ENCODE measurements at regions not wholly inside any gene's neighbourhood (a gene's known extent, or its start where the extent isn't known, plus 50 kb on each side); places are given as distances from the start of the nearest gene placed in this dataset.

DNA sequence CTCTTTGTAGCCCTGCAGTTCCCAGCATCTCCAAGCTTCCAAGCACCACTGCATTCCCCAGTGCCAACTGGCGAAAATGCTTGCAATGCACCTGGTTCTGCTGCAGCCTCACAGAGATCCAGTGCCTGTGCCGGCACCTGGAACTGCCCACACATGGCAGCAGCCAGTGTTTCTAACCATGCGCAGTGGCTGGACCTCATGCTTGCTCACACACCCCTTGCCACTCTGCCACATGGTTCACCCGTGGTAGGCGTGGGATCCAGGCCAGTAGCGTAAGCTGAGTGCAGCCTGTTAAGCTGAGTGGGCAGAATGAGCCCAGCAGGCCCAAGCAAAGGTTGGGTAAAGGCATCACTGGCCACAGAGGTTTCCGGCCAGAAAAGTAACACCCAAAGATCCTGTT lies 214.1 kb upstream of the VLDLR start:
- no peak overlapping the region for H3K27ac ChIP-seq
- TF ChIP-seq CTCF (IDR thresholded peaks at IDR 0.05) = no peak
- TF ChIP-seq ZFX (IDR thresholded peaks at IDR 0.05; ENCODE audit: borderline replicate concordance) = no peak

- TF ChIP-seq CTCF (IDR thresholded peaks at IDR 0.05) = no peak
- no peak for TF ChIP-seq ZFX (IDR thresholded peaks at IDR 0.05; ENCODE audit: borderline replicate concordance)
- H3K27ac ChIP-seq = no peak overlapping the region
Observed at GRCh38 chr9:2411459-2412215, 209.9 kb upstream of the VLDLR start.

DNA sequence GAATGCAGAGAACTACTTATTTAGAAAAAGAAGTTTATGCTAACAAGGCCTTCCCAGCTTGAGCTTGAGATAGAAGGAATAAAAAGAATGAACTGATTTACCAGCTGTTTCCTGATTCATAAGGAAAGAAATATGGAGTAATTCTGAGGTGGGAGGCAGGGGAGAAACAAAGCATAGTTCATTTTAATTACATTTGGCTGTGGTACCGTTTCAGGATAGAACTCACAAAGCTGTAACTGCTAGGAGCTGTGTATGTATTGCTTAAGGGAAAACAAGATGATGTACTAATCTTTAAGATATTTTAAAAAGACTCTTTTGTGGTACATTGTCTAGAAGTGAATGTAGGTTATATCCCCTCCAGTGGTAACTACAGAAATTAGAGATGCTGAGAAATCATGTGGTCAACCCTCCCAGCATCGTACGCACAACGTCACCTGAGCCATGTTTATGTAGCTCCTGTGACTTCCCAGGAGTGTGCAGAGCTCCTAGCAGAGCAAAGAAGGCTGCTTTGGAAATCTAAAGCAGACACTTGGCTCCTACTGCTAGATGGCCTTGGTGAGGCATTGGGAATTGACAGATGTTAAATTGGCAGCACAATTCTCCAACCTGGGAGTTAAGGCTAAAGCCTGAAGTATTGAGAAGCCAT lies 208.3 kb upstream of the VLDLR start:
- no peak for TF ChIP-seq CTCF (IDR thresholded peaks at IDR 0.05)
- TF ChIP-seq ZFX (IDR thresholded peaks at IDR 0.05; ENCODE audit: borderline replicate concordance) = no peak
- H3K27ac ChIP-seq = no peak overlapping the region

GRCh38 chr9:2414465-2414864 lies 207.1 kb upstream of the VLDLR start:
- TF ChIP-seq ZFX (IDR thresholded peaks at IDR 0.05; ENCODE audit: borderline replicate concordance) (no peak), CTCF (IDR thresholded peaks at IDR 0.05) (no peak)

GRCh38 chr9:2415326-2415725 lies 206.3 kb upstream of the VLDLR start:
- TF ChIP-seq CTCF (IDR thresholded peaks at IDR 0.05) (no peak), ZFX (IDR thresholded peaks at IDR 0.05; ENCODE audit: borderline replicate concordance) (no peak)
- H3K27ac ChIP-seq = no peak overlapping the region

More at GRCh38 chr9:2414465-2414864, 207.1 kb upstream of the VLDLR start:
- H3K27ac ChIP-seq = no peak overlapping the region

- no peak for TF ChIP-seq ZFX (IDR thresholded peaks at IDR 0.05; ENCODE audit: borderline replicate concordance)
- TF ChIP-seq CTCF (IDR thresholded peaks at IDR 0.05) = no peak
- no peak overlapping the region for H3K27ac ChIP-seq
Observed at GRCh38 chr9:2417730-2418129, 203.9 kb upstream of the VLDLR start.

- no peak for TF ChIP-seq ZFX (IDR thresholded peaks at IDR 0.05; ENCODE audit: borderline replicate concordance)
- no peak overlapping the region for H3K27ac ChIP-seq
Observed at GRCh38 chr9:2418619-2419018, 203.0 kb upstream of the VLDLR start.

Data from 22Rv1 (cell line).